Effector CD4-positive, alpha-beta T cell (primary cell): ENCODE measurements at regions not wholly inside any gene's neighbourhood (a gene's known extent, or its start where the extent isn't known, plus 50 kb on each side); places are given as distances from the start of the nearest gene placed in this dataset.

Experiments used
- DNase-seq: peaks from one replicate; pipeline ENCODE4 v3.0.0-alpha.2; 2020

DNA sequence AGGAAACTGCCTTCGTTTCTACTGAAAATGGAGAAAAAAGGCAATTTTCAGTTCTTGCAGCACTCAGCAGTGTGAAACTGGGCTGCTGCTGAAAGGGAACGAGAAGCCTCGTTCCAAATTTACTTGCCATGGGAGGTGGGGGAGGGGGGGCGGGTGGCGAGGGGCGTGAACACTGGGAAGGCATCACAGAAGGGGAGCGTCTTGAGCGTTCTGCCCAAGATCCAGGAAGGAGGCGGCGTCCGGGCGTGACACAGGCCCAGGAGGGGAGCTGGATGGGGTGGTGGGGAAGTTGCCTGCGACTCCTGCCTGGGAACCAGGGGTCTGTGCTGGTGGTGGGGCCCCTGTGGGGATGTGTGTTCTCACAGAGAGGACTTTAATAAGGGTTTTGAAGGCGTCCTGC, 213.5 kb downstream of the CTTN start:
- DNase-seq = no peak

DNA sequence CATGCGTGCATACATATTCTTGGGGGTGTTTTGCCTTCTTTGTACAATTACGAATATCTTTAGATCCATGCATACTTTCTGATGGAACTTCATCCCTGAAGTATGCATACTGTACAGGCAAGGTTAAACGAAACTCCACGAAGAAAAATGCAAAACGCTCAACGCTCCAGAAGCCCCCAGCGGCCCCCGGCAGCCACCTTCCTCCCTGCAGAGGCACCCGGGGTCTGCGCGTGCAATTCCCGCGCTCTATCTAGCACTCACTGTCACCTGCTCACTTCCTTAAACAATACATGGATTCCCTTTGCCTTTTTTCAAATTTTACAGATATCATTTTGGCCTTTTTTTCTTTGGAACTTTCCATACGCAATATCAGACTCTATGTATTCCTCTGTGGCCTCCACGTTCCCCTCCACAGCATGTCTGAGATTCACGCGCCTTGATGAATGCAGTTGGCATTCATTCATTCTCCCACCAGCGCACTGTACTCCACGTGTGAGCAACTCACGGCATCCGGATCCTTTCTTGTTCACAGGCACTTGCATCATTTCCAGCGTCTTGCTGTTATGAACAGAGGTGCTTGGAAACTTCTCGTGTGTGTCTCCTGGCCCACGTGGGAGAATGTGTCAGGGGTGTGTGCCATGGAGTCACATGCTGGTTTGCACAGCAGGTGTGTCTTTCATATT, 214.3 kb downstream of the CTTN start:
- no peak for DNase-seq

DNA sequence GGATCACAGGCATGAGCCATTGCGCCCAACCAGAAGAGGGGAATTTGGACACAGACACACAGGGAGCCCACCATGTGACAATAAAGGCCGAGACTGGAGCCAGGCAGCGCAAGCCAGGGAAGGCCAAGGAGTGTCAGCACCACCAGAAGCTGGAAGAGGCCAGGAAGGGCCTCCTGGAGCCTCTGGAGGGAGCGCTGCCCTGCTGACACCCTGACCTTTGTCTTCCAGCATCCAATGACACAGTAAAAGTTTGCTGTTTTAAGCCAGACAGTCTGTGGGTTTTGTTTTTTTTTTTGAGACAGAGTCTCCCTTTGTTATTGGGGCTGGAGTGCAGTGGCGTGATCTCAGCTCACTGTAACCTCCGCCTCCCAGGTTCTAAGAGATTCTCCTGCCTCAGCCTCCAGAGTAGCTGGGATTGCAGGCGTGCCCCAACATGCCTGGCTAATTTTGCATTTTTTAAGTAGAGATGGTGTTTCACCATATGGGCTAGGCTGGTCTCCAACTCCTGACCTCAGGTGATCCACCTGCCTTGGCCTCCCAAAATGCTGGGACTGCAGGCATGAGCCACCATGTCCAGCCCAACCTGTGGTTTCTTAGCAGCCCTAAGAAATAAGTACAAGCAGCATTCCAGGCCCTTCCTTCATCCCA, 215.8 kb downstream of the CTTN start:
- no peak for DNase-seq

DNA sequence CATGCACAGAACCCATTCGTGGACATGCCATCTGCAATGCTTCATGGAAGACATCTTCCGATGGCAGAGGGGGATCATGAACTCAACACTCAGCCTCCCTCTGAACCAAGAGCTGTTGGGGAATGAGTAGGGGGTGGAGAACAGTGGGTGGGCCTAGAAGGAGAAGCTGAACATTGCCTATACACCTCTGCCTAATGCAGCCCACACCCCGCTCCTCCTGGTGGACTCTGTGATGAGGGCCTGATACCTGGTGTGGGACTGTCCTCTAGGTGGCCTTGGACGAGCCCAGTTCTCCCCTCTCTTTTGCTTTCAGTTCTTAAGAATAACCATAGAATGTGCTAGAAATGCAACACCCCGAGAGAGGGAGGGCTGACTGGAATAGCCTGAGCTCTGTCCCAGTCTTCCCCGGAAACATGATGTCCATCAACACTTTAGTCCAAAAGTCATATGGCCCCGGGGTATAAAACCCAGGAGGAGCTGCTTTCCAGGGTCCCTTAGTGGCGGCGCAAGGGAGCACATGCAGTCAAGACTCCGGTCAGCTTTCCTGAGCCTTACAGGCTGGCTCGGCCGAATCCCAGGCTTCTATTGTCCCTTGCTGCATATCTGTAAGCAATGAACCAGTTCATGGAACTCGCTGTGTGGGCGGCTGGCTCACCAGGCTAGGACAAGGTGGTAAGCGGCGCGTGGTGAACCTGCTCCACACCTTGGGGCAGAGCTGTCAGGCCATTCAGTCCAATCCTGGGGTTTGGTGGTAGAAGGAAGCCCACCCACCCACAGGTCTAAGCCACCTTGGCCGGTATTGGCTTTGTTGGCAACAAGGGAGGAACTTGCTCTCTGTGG, 216.9 kb downstream of the CTTN start:
- DNase-seq = no peak

DNA sequence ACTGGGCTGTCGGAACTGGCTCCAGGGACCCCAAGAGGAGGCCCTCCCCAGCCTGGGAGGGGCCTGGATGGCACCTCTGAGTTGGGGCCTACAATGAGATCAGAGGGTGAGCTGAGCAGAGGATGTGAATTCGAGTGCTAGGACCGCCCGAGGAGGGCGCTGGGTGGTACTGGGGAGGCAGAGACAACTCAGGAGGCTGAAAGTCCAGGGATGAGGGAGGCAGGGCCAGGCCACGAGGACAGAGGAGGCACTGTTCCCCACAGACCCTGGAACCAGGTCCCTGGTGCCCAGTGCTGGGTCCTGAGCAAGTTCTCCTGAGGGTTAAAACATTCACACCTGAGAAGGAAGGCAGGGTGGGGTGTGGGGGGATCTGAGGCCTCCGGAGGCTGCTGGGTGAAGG, 218.0 kb downstream of the CTTN start:
- no peak for DNase-seq

DNA sequence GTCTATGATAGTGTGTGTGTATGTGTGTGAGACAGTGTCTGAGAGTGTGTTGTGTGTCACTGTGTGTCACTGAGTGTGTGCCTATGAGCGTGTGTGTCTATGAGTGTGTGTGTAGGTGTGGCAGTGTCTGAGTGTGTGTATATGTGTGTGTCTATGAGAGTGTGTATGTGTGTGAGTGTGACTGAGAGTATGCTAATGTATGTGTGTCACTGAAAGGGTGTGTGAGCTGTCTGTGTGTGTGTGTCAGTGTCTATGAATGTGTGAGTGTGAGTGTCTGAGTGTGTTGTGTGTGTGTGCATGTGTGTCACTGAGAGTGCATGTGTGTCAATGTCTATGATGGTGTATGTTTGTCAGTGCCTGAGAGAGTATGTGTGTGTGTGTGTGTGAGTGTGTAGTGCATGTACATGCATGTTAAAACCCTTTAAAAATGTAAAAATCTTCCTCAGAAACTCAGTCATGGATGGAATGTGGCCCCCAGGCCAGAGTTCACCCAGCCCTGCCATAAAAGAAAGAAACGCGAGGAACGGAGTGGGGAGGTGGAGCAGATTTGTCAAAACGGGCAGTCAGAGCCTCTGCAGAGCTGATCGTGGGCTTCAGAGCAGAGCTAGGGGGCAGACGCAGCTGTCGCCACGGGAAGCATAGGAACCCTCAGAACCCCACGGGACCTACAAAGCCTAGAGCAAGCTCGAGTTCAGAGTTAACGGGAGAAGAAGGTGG, 218.8 kb downstream of the CTTN start:
- DNase-seq = no peak

DNA sequence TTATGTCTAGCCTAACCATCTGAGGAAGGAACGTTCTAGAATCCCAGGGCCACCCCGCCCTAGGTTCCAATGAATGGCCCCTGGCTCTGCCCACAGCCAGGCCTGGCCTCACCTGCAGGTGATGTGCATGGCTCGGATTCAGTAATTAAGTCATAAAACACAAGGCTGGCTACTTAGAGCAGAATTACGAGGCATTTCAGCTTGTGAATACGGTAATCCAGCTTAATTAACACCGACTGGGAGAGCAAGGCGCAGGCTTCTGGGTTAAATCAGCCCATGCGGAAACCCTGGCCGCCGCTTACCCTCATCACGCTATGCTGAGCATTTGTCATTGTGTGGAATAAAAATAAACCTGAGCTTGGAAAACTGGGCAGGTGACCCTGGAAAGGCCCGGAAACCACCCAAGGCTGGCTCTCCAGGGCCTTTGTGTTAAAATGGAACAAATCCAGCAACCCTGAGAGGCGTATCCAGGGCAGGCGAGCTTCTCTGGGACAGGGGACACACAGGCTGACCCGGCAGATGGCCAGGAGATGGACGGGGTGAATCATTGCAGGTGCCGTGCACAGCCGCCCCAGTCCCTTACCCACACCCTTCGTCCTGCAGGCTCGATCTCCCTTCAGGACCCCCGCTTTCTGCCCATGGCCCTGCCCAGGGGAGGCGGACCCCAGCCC, 220.2 kb downstream of the CTTN start:
- DNase-seq = no peak

DNA sequence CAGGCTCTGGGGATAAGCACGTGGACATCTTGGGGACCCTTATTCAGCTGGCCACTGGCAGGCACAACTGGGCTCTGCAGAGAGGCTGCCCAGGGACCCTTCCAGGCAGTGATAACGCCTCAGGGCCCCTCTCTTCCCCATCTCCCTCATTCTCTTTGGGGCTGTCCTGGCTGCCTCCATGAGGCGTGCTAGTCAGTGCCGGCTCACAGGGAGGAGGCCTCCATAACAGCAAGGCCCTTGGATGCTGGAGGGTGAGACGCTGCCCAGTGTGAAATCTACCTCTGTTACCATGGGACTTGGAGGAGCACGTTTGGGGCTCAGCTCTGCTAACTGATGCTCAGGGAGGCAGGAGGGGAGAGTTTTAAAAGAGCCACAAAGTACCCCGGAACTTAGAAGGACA, 221.3 kb downstream of the CTTN start:
- DNase-seq = no peak

DNA sequence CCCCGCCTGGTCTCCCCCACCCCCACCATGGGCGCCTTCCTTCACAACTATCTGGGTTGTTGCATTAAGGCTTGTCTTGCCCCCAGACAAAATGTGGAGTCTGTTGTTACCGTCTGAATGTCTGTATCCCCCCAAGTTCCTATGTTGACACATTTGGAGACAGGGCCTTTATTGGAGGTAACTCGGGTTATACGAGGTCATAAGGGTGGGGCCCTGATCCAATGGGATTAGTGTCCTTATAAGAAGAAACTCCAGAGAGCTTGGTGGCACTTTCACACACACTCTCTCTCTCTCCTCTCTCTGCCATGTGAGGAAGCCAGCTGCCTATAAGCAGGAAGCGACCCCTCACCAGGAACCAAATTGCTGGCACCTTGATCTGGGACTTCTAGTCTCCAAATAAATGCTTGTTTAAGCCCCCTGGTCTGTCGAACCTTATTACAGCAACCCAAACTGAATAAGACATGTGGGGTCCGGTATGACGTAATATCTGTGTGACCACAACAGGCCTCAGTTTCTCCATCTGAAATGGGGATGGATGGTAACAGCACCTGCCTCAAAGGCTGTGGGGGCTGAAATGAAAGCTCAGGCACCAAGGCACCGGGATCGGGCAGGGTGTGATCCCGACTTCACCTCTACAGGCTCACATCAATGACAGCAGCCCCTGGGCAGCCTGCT, 222.3 kb downstream of the CTTN start:
- no peak for DNase-seq

DNA sequence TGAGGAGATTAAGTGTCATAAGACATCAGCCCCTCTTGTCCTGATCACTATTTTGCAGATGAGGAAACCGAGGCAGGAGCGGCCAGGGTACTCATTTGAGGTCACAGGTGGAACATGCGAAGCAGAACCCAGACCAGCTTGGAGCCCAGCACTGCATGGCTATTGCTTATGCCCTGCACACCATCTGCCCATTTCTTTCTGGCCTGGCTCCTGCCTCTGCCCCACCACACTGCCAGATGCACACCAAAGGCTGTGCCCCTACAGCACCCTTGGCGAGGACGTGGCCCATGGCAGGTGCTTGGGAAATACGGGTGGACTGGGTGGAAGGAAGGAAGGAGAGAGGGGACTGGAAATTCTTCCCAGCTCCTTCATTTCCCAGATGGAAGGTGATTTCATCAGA, 222.9 kb downstream of the CTTN start:
- no peak for DNase-seq

DNA sequence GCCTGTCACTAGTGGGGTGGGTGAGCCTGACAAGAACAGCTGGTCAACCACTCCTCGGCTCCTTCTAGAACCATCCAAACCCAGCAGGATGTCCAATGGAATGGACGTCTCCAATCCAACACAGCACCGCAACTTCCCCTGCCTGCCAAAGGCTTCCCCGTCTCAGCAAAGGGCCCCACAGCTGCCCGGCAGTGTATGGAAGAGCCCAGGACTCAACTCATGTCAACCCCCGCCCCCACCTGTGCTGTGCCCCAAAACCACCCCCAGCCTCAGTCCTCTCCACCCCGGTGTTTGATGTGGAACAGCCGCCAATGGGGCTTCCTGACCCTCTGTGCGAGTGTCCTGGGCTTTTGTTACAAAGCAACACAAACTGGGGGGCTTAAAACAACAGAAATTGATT, 223.8 kb downstream of the CTTN start:
- DNase-seq = no peak

DNA sequence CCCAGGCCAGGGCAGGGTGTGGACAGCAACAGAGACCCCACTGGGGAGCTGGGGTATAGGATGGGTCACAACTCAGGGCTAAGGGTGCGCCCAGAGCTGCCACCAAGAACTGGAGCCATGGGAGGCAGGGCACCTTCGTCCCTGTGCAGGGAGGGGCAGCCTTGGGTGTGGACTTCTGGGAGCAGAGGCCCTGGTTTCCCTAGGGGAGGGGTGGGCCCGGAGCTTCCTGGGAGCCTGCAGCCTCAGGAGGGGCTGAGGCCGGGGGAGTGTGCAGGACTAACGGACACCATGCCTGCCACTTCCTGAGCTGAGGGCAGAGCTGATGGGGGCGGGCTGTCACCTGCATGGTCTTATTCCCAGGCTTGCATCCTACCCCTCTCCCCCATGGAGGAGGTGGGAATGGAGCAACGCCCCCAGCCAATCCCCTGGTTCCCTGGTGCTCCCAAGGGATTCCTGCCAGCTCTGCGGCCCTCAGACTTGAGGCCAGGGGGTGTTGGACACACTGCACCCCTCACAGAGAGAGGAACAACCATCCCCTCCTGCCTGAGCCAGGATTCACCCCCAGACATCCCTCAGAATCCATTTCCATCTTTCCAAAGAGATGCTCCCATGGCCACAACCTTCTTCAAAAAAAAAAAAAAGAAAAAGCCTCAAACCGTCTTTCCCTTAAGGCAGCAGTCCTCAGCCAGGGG, 225.7 kb downstream of the CTTN start:
- no peak for DNase-seq

DNA sequence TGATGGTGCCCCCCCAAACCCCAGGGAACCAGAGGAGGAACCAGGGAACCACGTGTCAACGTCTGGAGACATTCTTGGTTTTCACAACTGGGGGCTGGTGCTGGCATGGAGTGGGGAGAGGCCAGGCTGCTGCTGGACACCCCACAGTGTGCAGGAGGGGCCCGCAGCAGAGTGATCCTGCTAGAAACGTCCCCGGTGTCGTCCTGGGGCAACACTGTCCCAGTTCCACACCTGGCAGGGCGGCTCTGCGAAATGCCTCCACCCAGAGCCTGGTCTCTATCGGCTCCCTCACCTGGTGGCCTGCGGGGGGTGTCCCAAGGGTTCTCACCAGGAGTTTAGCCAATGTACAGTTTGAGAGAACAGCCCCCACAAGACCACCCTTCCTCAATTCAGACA, 226.3 kb downstream of the CTTN start:
- no peak for DNase-seq

DNA sequence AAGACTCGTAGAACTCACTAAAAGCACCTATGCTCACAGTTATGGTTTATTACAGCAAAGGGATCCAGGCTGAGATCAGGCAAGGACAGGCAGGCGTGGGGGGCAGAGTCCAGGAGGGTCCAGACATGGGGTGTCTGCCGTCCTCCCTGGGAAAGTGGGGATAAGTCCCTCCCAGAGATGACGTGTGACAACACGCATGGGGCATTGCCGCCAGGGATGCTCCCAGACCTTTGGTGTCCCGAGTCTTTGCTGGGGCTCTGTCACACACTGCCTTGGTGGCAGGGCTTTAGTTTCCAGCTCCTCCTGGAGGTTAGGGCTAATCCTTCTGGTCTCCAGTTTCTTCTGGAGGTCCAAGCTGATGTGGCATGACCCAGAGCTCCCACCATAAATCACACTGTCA, 226.7 kb downstream of the CTTN start:
- DNase-seq = no peak

DNA sequence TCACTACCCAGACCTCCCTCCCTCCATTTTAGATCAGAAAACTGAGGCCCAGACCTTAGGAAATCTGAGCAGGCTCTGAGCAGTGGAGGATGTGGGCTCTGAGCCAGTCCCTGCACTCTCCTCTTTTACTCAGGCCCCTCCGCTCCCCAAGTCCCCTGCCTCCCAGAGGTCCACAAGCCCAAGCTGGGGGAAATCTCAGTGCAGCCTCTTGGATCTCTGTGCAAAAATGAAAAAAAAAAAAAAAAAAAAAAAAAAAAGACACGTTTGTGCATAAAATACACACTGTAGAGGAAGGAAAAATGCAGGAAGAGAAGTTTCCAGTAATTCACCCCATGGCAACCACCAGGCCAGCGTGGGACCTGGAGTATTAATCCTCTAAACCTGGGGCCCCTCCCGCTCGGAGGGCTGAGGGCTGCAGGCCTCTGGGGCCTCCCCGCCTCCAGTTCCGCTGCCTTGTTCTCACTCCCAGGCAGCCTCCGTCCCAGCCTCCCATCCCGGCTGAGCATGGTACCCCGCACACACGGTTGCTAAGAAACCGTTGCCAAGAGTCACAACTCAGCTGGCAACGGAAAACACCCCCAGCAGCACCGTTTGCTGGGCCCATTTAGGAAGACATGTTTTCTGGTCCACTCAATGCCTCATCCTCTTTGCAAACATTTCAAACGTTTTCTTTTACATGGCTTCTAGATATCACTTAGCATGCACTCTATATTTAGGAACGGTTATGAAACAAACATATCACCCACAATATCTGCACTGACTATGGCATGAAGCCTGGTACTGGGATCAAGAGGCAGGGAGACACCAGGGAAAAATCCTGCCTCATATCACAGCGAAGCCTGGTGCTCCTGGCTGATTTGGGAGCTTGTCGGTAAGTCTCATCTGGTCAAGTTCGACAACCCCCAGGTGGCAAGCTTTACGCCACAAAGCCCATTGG, 227.5 kb downstream of the CTTN start:
- DNase-seq = no peak

DNA sequence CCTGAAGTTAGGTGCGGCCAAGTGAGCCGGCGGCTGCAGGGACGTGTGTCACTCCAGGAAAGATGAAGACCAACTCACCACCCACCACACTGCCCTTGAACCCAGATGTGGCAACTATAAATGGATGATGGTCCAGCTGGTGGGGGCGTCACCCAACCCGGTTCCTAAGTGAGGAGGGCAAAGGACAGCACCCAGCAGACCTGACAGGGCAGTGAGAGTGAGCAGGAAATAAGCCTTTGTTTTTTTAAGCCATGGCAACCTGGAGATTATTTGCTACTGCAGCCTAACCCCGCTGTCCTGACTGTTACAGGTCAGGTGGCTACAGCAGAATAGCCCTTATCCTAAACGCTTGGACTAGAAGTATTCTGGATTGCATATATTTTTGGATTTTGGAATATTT, 228.9 kb downstream of the CTTN start:
- no peak for DNase-seq

DNA sequence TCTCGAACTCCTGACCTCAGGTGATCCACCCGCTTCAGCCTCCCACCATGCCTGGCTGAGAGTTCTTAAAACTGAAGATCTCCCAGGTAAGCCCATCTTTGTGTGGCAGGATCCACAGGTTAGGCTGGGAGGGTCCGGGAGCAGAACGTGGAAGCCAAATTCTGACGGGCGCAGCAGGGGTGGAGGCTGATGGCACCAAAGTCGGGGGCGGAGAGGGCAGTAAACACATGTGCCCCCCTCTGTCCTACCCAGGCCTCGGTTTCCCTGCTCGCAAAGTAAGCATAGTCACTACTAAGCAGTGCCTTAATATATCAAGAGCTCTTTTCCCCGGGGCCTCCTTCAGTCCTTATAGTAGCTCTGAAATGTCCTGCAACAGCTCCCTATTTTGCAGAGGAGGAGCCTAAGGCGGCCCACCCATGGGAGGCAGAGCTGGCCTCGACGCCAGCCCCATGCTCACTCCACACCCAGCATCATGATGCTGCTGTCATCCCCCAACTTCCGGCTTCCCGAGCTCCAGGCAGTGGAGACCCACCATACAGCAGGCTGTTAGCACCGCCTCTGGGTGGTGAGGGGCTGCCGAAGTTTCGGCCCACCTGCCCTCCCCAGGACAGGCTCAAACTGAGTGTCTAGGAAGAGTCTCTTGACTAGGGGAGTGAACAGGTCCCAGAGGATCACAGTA, 230.0 kb downstream of the CTTN start:
- no peak for DNase-seq

DNA sequence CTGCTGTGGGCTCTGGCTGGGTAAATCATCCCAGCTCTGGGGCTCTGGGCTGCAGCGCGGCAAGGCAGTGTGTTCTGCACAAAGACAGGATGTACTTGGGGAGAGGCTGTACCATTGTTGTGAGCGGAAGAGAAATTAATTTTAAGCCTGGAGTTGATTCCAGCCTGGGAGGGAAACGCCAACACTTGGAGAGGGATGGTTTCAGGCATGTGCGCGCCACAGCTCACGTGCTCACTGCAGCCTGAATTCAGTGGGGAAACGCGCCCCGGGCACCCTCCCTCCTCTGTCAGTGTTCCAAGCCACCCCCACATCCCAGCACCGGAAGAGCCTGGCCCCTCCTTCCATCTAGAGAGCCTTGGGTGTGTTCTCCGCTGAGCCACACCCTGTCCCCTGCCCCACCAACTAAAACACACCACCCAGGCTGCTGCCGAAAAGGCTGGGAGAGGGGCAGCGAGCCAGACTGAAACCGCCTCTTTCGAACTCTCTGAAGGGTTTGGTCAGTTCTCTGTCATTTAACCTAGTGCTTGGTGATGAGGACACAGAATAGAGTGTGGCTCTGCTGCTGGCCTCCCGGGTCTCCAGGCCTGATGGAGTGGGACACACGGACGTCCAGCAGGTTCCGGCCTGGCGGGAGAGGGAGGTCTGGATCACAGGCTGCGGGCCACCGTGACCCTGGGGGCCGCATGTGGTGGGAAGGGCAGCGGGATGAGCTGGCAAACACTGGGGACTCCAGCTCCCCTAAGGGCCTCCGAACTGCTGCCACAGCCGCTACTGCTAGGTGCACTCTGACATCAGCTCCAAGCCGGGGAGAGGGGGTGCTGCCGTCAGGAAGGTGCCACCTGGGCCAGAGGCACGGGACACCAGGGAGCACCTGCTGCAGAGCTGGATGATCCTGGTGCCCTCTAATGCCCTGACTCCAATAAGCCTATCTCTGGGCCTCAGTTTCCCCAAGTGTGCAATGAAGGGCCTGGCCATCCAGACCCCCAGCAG, 230.8 kb downstream of the CTTN start:
- no peak for DNase-seq

DNA sequence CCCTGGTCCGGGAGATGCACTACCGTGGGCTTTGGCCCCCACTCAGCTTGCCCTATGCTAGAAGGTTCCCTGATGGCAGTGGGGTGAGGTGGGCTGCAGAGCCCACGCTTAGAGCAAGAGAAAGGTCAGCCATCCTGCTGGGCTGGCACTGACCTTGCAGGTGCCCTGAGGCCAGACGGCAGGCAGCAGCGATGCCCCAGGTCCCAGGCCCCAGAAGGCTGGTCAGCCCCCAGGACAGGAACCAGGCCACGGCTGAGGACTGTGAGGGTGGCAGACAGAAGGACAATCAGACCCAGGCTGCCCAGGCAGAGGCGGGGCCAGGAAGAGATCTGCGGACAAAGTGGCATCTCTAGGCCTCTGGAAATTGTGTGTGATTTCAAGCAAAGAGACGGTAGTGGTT, 231.7 kb downstream of the CTTN start:
- no peak for DNase-seq
